ENCODE measurements at regions not wholly inside any gene's neighbourhood (a gene's known extent, or its start where the extent isn't known, plus 50 kb on each side); places are given as distances from the start of the nearest gene placed in this dataset.

DNA sequence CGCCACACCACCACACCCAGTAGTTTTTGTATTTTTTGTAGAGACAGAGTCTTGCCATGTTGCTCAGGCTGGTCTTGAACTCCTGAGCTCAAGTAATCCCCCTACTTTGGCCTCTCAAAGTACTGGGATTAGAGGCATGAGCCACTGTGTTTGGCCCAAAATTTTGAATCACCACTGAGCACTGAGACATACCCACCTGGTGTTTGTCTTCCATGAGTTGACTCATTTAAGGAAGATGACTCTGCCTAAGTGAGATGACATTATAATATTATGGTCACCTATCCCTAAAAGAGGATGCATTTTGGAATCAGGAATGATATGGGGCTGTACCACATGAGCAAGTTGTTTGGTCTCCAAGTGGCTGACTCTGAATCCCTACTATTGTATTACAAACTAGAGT, 54.6 kb upstream of the RNF217 start:
- ATAC-seq (no peak), DNase-seq (no peak)
- TF ChIP-seq, protein P1, sequence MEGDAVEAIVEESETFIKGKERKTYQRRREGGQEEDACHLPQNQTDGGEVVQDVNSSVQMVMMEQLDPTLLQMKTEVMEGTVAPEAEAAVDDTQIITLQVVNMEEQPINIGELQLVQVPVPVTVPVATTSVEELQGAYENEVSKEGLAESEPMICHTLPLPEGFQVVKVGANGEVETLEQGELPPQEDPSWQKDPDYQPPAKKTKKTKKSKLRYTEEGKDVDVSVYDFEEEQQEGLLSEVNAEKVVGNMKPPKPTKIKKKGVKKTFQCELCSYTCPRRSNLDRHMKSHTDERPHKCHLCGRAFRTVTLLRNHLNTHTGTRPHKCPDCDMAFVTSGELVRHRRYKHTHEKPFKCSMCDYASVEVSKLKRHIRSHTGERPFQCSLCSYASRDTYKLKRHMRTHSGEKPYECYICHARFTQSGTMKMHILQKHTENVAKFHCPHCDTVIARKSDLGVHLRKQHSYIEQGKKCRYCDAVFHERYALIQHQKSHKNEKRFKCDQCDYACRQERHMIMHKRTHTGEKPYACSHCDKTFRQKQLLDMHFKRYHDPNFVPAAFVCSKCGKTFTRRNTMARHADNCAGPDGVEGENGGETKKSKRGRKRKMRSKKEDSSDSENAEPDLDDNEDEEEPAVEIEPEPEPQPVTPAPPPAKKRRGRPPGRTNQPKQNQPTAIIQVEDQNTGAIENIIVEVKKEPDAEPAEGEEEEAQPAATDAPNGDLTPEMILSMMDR (IDR thresholded peaks at IDR 0.05) = no peak
- H3K4me3 ChIP-seq = no peak overlapping the region
- intact Hi-C loops (cut with DNase I) = no loop called here
- no peaks in the 10 kb centered on the region for H3K4me1 ChIP-seq
- H3K9me3 ChIP-seq = no peaks in the 10 kb centered on the region
- no peaks in the 10 kb centered on the region for H3K27me3 ChIP-seq
- no peak overlapping the region for H3K27ac ChIP-seq
- no peaks in the 10 kb centered on the region for H3K36me3 ChIP-seq

Data from upper lobe of right lung (tissue), 1 donor.